CD14-positive monocyte (primary cell): ENCODE measurements at regions not wholly inside any gene's neighbourhood (a gene's known extent, or its start where the extent isn't known, plus 50 kb on each side); places are given as distances from the start of the nearest gene placed in this dataset.

Experiments
- DNase-seq, 3 donors: peaks; one replicate each; pipeline ENCODE4 v3.0.0-alpha.2; 2011 to 2022
- H2AFZ ChIP-seq: 2 replicates; pipeline ENCODE4 v1.6.0; 2012; ENCODE audit warnings: mild to moderate bottlenecking, low read depth, low read length, inconsistent platforms; ENCODE audit not compliant: insufficient read depth, poor library complexity, severe bottlenecking
- H3K27ac ChIP-seq, 2 donors: 1 replicate in 1 of 2; 2 replicates in 1 of 2; pipeline ENCODE4 v1.5.1; 2012 to 2013; ENCODE audit warnings: low read length in 2 of 2, control low read depth in 1 of 2, inconsistent platforms in 1 of 2, low read depth in 1 of 2, mild to moderate bottlenecking in 1 of 2
- H3K27me3 ChIP-seq, 2 donors: one replicate each; pipeline versions ENCODE4 v1.6.0 to v1.6.1; 2011 to 2013; ENCODE audit warnings: low read length in 2 of 2; ENCODE audit not compliant: control insufficient read depth in 2 of 2, insufficient read depth in 2 of 2
- H3K36me3 ChIP-seq, 2 donors: replicated peaks in 1 of 2; 1 replicate in 1 of 2; 2 replicates in 1 of 2; pipeline versions ENCODE4 v1.5.1 to v1.6.1; 2012 to 2013; ENCODE audit warnings: low read length in 2 of 2, control low read depth in 1 of 2, inconsistent platforms in 1 of 2, mild to moderate bottlenecking in 1 of 2; ENCODE audit not compliant: insufficient read depth in 2 of 2, control insufficient read depth in 1 of 2
- H3K4me1 ChIP-seq, 2 donors: 1 replicate in 1 of 2; 2 replicates in 1 of 2; pipeline versions ENCODE4 v1.5.1 to v1.6.1; 2012 to 2013; ENCODE audit warnings: low read length in 2 of 2, control low read depth in 1 of 2, inconsistent platforms in 1 of 2, mild to moderate bottlenecking in 1 of 2, moderate library complexity in 1 of 2; ENCODE audit not compliant: insufficient read depth in 2 of 2, control insufficient read depth in 1 of 2
- H3K4me2 ChIP-seq: replicated peaks from 2 replicates; pipeline ENCODE3; 2012; ENCODE audit warnings: low read length, moderate library complexity, mild to moderate bottlenecking; ENCODE audit not compliant: poor library complexity, severe bottlenecking; ENCODE audit errors: extremely low read depth
- H3K4me3 ChIP-seq, 3 experiments: fragments of 200-600 bp in 1 of 3; sonication (generic) in 1 of 3; replicated peaks in 1 of 3; 1 replicate in 2 of 3; 2 replicates in 1 of 3; pipeline ENCODE4 v1.5.1; 2011 to 2013; ENCODE audit warnings: low read length in 3 of 3, mild to moderate bottlenecking in 3 of 3, control low read depth in 2 of 3, low read depth in 2 of 3, inconsistent platforms in 1 of 3, moderate library complexity in 1 of 3
- H3K79me2 ChIP-seq: 2 replicates; pipeline ENCODE4 v1.6.0; 2012; ENCODE audit warnings: mild to moderate bottlenecking, control low read depth, inconsistent platforms, low read length, moderate library complexity; ENCODE audit not compliant: insufficient read depth
- H3K9ac ChIP-seq: 2 replicates; pipeline ENCODE4 v1.6.0; 2017; ENCODE audit warnings: low read length, mild to moderate bottlenecking; ENCODE audit not compliant: insufficient read depth, poor library complexity, severe bottlenecking
- H3K9me3 ChIP-seq, 2 donors: replicated peaks in 1 of 2; 1 replicate in 1 of 2; 2 replicates in 1 of 2; pipeline versions ENCODE4 v1.5.1 to v1.6.1; 2012 to 2013; ENCODE audit warnings: low read length in 2 of 2, control low read depth in 1 of 2; ENCODE audit not compliant: control insufficient read depth in 1 of 2, insufficient read depth in 1 of 2
- H4K20me1 ChIP-seq: 2 replicates; pipeline ENCODE4 v1.6.0; 2012; ENCODE audit warnings: mild to moderate bottlenecking, low read length, control low read depth, moderate library complexity; ENCODE audit not compliant: insufficient read depth
- H3K27ac Mint-ChIP-seq, 7 donors: one replicate each; pipeline ENCODE4 v1.8.0; 2020; ENCODE audit warnings: mild to moderate bottlenecking in 7 of 7, mixed read lengths in 7 of 7, moderate library complexity in 6 of 7, inconsistent platforms in 2 of 7
- H3K27me3 Mint-ChIP-seq, 3 donors: one replicate each; pipeline ENCODE4 v1.8.0; 2021 to 2022; ENCODE audit warnings: low read depth in 3 of 3, mild to moderate bottlenecking in 3 of 3, mixed read lengths in 3 of 3, moderate library complexity in 3 of 3, inconsistent platforms in 1 of 3
- H3K36me3 Mint-ChIP-seq, 2 donors: one replicate each; pipeline ENCODE4 v1.8.0; 2020; ENCODE audit warnings: mixed read lengths in 2 of 2, inconsistent platforms in 1 of 2, mild to moderate bottlenecking in 1 of 2
- H3K4me1 Mint-ChIP-seq: one replicate; pipeline ENCODE4 v1.8.0; 2020; ENCODE audit warnings: mild to moderate bottlenecking, mixed read lengths
- H3K4me3 Mint-ChIP-seq, 2 donors: one replicate each; pipeline ENCODE4 v1.8.0; 2020; ENCODE audit warnings: mild to moderate bottlenecking in 2 of 2, mixed read lengths in 2 of 2, moderate library complexity in 1 of 2
- H3K9me3 Mint-ChIP-seq, 7 donors: one replicate each; pipeline ENCODE4 v1.8.0; 2020 to 2022; ENCODE audit warnings: mixed read lengths in 7 of 7, mild to moderate bottlenecking in 6 of 7, moderate library complexity in 6 of 7, inconsistent platforms in 2 of 7
- WGBS: methylation state at CpG from one replicate; pipeline ENCODE4 v1.1.5; 2013; ENCODE audit warnings: missing lambda C conversion rate; ENCODE audit not compliant: insufficient coverage; 5-methylcytosine and 5-hydroxymethylcytosine counted together
- intact Hi-C, 2 donors: fragments of 100-400 bp; cut with micrococcal nuclease; formaldehyde crosslinking; loops; one replicate each; pipeline versions ENCODE4 v1.15.0 to v1.15.1; 2023
- TF ChIP-seq, protein P1 (sequence below): fragments of 200-600 bp; IDR thresholded peaks from one replicate; pipeline ENCODE4 v1.8.0; 2022; ENCODE audit warnings: antibody characterized with exemption, mild to moderate bottlenecking

DNA sequence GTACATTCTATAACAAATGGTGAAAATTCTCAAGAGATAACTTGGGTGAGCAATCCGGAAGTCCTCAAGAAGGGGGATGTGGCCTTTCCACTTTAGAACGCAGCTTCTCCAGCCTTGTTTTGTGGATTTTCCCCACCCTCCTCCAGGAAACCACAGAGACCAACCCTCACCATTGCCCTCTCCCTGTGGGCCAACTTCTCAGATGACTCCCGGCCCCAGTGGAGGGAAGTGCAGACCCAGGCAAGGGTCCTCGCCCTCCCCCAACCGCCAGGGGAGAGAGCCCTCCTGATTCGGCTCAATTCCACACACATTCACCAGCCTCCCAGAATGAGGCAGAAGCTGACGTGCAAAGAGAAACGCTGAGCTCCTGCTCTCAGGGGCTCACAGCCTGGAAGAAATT lies 277.2 kb downstream of the EIPR1 start:
- Histone ChIP-seq H3K9ac (no peak overlapping the region), H3K4me2 (no peak overlapping the region), H3K36me3 (no peaks in the 10 kb centered on the region), H3K79me2 (no peaks in the 10 kb centered on the region), H3K27me3 (no peaks in the 10 kb centered on the region), H4K20me1 (no peaks in the 10 kb centered on the region), H3K27ac (no peak overlapping the region), H3K4me1 (no peaks in the 10 kb centered on the region), H2AFZ (no peak overlapping the region), H3K9me3 (no peaks in the 10 kb centered on the region), H3K4me3 (no peak overlapping the region)
- 0% methylated on average over 3 of the region's 8 CpGs for WGBS
- Mint-ChIP-seq H3K4me1 (peaks cover 7% of the 10 kb centered on the region), H3K27me3 (peaks cover 22 to 25% (median 23%) of the 10 kb centered on the region in 3 donors), H3K4me3 (no peak overlapping the region), H3K9me3 (peaks cover 0 to 5% (median 0%) of the 10 kb centered on the region in 7 donors), H3K36me3 (no peaks in the 10 kb centered on the region), H3K27ac (no peak overlapping the region)
- no peak for DNase-seq
- TF ChIP-seq, protein P1, sequence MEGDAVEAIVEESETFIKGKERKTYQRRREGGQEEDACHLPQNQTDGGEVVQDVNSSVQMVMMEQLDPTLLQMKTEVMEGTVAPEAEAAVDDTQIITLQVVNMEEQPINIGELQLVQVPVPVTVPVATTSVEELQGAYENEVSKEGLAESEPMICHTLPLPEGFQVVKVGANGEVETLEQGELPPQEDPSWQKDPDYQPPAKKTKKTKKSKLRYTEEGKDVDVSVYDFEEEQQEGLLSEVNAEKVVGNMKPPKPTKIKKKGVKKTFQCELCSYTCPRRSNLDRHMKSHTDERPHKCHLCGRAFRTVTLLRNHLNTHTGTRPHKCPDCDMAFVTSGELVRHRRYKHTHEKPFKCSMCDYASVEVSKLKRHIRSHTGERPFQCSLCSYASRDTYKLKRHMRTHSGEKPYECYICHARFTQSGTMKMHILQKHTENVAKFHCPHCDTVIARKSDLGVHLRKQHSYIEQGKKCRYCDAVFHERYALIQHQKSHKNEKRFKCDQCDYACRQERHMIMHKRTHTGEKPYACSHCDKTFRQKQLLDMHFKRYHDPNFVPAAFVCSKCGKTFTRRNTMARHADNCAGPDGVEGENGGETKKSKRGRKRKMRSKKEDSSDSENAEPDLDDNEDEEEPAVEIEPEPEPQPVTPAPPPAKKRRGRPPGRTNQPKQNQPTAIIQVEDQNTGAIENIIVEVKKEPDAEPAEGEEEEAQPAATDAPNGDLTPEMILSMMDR: no peak
- intact Hi-C loops: no loop called here

GRCh38 chr2:3099860-3100234 lies 277.8 kb downstream of the EIPR1 start:
- DNase-seq: no peak
- no peaks in the 10 kb centered on the region for H3K27me3 ChIP-seq
- no peaks in the 10 kb centered on the region for H4K20me1 ChIP-seq
- H3K9me3 ChIP-seq: no peaks in the 10 kb centered on the region
- peaks cover 0 to 5% (median 2%) of the 10 kb centered on the region in 7 donors for H3K9me3 Mint-ChIP-seq
- no peak overlapping the region for H3K27ac Mint-ChIP-seq
- no peak overlapping the region for H2AFZ ChIP-seq
- TF ChIP-seq, protein P1: no peak
- no peak overlapping the region for H3K4me2 ChIP-seq
- no peaks in the 10 kb centered on the region for H3K36me3 ChIP-seq
- H3K4me3 Mint-ChIP-seq: peak overlapping the region in 1 of 2 donors; percentile 44
- no peak overlapping the region for H3K4me3 ChIP-seq
- WGBS: 78% methylated on average over 6 of the region's 12 CpGs
- intact Hi-C loops: no loop called here
- H3K36me3 Mint-ChIP-seq: no peaks in the 10 kb centered on the region
- peaks cover 7% of the 10 kb centered on the region for H3K4me1 Mint-ChIP-seq
- H3K27ac ChIP-seq: no peak overlapping the region
- no peak overlapping the region for H3K9ac ChIP-seq
- no peaks in the 10 kb centered on the region for H3K4me1 ChIP-seq
- peaks cover 24 to 28% (median 25%) of the 10 kb centered on the region in 3 donors for H3K27me3 Mint-ChIP-seq
- H3K79me2 ChIP-seq: no peaks in the 10 kb centered on the region
